ENCODE measurements at regions not wholly inside any gene's neighbourhood (a gene's known extent, or its start where the extent isn't known, plus 50 kb on each side); places are given as distances from the start of the nearest gene placed in this dataset.

DNA sequence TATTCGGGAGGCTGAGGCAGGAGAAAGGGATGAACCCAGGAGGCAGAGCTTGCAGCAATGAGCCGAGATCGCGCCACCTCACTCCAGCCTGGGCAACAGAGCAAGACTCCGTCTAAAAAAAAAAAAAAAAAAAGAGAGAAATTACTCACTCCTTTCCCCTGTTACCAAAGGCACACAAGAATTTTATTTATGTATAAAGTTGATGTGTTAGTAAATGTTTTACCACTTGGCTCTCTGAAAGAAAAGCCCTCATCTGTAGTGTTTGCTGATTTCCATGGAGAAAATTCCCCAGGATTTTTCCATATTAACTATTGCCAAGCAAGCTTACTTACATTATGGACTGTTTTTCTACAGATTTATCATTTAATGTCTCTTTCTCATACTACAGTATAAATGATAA is 142.1 kb upstream of the PABPC4L start:
- TF ChIP-seq RAD21 (IDR thresholded peaks at IDR 0.05; ENCODE audit: low read depth): no peak
- TF ChIP-seq, protein P1, sequence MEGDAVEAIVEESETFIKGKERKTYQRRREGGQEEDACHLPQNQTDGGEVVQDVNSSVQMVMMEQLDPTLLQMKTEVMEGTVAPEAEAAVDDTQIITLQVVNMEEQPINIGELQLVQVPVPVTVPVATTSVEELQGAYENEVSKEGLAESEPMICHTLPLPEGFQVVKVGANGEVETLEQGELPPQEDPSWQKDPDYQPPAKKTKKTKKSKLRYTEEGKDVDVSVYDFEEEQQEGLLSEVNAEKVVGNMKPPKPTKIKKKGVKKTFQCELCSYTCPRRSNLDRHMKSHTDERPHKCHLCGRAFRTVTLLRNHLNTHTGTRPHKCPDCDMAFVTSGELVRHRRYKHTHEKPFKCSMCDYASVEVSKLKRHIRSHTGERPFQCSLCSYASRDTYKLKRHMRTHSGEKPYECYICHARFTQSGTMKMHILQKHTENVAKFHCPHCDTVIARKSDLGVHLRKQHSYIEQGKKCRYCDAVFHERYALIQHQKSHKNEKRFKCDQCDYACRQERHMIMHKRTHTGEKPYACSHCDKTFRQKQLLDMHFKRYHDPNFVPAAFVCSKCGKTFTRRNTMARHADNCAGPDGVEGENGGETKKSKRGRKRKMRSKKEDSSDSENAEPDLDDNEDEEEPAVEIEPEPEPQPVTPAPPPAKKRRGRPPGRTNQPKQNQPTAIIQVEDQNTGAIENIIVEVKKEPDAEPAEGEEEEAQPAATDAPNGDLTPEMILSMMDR (IDR thresholded peaks at IDR 0.05 in 2 of 3, conservative IDR thresholded peaks at IDR 0.05 in 1 of 3; ENCODE audit: borderline replicate concordance in 1 of 3, insufficient read depth in 1 of 3, low read depth in 2 of 3, low read length in 2 of 3): no peak
- TF ChIP-seq POLR2A (IDR thresholded peaks at IDR 0.05; ENCODE audit: borderline replicate concordance, extremely low read depth, insufficient read depth, insufficient read length): no peak
- TF ChIP-seq, protein P2, sequence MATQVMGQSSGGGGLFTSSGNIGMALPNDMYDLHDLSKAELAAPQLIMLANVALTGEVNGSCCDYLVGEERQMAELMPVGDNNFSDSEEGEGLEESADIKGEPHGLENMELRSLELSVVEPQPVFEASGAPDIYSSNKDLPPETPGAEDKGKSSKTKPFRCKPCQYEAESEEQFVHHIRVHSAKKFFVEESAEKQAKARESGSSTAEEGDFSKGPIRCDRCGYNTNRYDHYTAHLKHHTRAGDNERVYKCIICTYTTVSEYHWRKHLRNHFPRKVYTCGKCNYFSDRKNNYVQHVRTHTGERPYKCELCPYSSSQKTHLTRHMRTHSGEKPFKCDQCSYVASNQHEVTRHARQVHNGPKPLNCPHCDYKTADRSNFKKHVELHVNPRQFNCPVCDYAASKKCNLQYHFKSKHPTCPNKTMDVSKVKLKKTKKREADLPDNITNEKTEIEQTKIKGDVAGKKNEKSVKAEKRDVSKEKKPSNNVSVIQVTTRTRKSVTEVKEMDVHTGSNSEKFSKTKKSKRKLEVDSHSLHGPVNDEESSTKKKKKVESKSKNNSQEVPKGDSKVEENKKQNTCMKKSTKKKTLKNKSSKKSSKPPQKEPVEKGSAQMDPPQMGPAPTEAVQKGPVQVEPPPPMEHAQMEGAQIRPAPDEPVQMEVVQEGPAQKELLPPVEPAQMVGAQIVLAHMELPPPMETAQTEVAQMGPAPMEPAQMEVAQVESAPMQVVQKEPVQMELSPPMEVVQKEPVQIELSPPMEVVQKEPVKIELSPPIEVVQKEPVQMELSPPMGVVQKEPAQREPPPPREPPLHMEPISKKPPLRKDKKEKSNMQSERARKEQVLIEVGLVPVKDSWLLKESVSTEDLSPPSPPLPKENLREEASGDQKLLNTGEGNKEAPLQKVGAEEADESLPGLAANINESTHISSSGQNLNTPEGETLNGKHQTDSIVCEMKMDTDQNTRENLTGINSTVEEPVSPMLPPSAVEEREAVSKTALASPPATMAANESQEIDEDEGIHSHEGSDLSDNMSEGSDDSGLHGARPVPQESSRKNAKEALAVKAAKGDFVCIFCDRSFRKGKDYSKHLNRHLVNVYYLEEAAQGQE (IDR thresholded peaks at IDR 0.05; ENCODE audit: low read depth): no peak
- TF ChIP-seq POLR2AphosphoS5 (IDR thresholded peaks at IDR 0.05; ENCODE audit: low read depth, low read length): no peak
- no peak for TF ChIP-seq JUND (IDR thresholded peaks at IDR 0.05)
- no peak for TF ChIP-seq SP1 (IDR thresholded peaks at IDR 0.05; ENCODE audit: low read depth)
- TF ChIP-seq CEBPB (IDR thresholded peaks at IDR 0.05; ENCODE audit: low read depth): no peak

Data from HCT116 (cell line).